HG03521 (cell line): ENCODE measurements at regions not wholly inside any gene's neighbourhood (a gene's known extent, or its start where the extent isn't known, plus 50 kb on each side); places are given as distances from the start of the nearest gene placed in this dataset.
"Not testable (repeated sequence)": the region's sequence is repeated elsewhere in the genome, so short reads cannot be mapped to it uniquely, and the experiment has no call there.

Experiments
- ATAC-seq: cut with Tn5 transposase; IDR thresholded peaks from one replicate; pipeline ENCODE4 v1.9.1; 2021; ENCODE audit warnings: mild to moderate bottlenecking, moderate library complexity; ENCODE audit not compliant: unreplicated experiment

DNA sequence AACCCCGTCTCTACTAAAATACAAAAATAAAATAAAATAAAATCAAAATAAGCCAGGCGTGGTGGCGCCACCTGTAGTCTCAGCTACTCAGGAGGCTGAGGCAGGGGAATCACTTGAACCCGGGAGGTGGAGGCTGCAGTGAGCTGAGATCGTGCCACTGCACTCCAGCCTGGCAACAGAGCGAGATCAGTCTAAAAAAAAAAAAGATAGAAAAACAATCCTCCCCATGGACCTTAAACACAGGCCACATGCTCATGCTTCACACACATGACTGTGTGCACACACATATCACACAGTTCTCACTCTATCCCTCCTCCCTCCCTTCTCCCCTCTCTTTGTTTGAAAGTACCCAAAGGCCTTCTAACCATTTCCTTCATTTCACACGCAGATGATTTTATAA is 667.6 kb downstream of the UQCRFS1 start:
- not testable (repeated sequence) for ATAC-seq

DNA sequence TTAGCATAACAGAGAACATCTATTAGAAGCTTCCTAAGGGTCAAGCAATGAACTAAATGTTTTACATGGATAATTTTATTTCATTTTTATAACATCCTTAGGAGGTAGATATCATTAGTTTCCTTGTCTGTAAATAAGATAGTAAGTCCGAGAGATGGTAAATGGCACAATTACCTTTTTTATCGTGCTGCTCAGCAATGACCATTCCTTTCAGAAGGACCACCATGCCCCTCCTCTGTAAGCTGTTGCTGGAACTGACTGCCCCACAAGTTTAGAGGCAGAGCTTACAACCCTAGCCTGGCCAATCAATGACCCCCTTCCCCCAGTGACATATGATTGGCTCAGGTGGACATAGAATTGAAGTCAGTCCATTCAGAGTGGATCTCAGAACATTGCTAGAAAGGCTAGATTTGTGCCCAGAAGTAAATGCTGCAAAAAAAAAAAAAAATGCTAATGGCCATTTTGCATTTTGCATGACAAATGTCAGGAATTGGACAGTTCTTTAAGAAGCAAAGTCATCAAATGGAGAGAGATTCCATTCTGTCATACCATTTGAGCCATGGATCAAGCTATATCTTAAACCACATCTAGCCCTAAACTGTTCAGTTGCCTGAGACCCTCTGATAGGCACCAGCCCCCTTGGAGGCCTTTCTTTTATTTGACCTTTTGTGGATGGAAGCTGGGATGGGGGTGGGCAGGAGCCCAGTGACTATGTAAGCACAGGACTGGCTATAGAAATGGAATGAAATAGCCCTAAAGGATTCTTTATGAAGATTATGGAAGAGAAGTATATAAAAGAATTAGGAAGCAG is 668.3 kb downstream of the UQCRFS1 start:
- ATAC-seq = no peak

DNA sequence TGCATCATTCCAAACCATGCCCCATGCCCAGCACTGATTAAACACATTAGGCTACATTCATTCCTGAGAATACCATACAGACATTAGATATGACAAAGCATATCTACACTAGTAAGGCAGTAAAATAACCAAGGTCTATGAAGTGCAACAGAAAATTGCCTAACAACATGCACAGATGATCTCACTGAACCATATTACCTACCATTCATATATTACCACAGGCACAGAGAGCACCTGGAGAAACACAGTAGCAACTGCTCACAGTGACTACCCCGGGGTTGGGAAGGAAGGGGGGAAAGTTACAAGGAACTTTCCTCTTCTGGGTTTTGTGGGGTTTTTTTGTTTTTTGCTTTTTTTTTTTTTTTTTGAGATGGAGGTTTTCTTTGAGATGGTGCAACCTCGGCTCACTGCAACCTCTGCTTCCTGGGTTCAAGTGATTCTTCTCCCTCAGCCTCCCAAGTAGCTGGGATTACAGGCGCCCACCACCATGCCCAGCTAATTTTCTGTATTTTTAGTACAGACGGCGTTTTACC is 669.6 kb downstream of the UQCRFS1 start:
- no peak for ATAC-seq

DNA sequence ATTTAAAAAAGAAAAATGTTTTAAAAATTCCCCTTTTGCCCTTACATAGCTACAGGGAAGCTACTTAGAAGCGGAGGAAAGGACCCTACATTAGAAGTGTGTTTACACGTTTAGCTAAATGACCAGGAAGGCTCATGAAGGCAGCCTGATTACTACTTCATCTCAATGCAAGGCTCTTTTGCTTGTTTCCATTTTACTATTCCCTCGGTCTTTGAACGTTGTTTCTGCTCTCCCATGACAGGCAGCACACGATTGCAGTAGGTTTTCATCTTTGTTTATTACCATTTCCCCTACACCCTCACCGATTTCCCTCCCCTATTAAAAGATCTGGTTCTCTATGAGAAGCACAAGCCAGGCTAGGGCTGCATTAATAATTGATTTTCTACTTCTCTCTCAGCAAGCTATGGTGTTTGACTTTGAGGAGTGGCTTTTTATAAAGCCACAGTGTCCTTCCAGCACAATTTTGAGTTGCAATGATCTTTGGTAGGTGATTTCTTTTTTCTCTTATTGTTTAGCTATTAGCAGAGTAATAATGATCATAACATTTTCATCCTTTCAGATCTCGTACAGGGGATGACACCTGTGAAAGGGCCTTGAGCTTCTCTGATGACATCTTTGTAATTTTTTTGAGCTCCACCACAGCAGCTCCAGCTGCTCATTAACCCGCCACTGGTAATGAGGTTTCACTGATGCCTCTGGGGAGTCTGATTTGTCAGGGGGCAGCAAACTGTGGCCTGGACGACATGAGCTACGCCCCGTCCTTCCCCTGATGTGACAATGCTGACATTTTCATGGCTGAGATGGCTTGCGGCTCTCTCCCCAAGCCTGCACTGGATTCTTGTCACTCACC is 670.3 kb downstream of the UQCRFS1 start:
- no peak for ATAC-seq

DNA sequence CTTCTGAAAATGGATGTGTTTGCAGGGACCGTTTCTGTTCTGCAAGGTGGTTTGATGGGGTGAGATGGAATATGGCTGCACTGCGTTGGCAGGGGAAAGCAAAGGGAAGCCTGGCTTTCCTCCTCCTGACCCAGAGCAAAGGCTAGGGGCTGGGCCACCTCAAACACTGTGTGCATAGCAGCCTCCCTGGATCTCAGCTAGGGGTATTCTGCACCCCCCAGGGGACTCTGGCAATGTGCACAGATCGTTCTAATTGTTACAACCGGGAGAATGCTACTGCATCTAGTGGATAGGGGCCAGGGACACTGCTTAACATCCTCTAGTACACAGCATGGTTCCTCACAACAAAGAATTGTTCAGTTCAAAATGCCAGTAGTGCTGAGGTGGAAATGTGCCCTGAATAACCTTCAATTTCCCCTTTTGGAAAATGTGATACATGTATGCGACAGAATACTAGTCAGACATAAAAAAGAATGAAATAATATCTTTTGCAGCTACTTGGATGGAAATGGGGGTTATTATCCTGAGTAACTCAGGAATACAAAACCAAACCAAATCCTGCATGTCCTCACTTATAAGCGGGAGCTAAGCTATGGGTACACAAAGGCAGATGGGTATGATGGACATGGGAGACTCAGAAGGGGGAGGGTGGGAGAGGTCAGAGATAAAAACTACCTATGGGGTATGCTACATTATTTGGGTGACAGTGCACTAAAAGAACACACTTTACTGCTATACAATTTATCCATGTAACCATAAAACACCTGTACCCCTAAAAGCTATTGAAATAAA is 671.2 kb downstream of the UQCRFS1 start:
- no peak for ATAC-seq

DNA sequence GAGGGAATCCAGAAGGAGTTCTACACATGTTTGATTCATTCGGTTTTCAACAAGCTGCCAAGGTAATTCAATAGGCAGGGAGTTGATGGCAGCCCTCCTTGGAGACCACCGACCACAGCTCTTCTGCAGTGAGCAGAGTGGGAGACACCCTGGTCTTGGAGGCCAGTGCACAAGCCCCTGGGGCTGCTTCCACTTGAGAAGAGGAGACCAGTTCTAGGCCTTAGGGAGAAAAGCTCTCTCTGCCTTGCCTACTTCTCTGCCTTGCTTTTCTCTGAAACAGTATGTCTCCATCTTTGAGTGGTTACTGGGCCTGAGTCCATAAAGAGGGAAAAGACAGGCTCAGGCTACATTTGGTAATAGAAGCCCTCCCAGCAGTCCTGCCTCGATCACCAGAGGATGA is 671.9 kb downstream of the UQCRFS1 start:
- ATAC-seq = no peak

DNA sequence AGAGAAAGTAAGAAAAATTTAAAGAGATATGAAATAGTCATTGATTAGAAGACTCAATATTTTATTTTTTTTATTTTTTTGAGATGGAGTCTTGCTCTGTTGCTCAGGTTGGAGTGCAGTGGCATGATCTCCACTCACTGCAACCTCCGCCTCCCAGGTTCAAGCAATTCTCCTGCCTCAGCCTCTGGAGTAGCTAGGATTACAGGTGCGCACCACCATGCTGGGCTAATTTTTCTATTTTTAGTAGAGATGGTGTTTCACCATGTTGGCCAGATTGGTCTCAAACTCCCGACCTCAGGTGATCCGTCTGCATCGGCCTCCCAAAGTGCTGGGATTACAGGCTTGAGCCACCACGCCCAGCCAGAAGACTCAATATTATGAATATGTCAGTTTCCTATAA is 672.6 kb downstream of the UQCRFS1 start:
- ATAC-seq = not testable (repeated sequence)

DNA sequence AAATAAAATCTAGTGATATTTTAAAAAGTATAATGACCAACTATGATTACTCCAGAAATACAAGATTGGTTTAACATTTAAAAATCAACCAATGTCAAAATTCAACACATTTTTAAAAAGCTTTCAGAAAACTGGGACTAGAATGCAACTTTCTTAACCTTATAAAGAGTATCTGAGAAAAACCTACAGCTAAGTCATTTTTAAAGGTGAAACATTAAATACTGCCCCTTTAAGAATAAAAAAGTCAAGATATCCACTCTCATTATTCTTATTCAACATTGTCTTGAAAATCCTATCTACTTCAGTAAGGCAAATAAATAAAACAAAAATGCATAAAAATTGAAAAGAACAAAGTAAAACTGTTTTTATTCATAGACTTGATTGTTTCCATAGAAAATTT is 673.2 kb downstream of the UQCRFS1 start:
- ATAC-seq = no peak

DNA sequence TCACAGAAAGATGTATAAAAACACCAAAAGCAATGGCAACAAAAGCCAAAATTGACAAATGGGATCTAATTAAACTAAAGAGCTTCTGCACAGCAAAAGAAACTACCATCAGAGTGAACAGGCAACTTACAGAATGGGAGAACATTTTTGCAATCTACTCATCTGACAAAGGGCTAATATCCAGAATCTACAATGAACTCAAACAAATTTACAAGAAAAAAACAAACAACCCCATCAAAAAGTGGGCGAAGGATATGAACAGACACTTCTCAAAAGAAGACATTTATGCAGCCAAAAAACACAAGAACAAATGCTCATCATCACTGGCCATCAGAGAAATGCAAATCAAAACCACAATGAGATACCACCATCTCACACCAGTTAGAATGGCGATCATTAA is 674.4 kb downstream of the UQCRFS1 start:
- not testable (repeated sequence) for ATAC-seq

DNA sequence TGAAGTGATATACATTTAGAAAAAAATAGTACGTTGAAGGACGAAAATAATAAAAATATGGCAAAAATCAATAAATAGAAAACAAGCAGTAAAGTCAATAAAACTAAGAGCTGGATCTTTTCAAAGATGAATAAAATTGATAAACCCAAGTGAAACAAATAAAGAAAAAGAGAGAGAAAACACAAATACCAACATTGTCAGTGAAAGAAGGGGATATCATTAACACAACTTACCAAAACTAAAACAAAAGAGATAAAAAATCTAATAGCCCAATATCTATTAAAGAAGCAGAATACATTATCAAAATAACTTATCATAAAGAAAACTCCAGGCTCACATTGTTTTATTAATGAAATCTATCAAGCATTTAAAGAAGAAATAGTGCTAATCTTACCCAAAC is 675.1 kb downstream of the UQCRFS1 start:
- ATAC-seq = no peak

DNA sequence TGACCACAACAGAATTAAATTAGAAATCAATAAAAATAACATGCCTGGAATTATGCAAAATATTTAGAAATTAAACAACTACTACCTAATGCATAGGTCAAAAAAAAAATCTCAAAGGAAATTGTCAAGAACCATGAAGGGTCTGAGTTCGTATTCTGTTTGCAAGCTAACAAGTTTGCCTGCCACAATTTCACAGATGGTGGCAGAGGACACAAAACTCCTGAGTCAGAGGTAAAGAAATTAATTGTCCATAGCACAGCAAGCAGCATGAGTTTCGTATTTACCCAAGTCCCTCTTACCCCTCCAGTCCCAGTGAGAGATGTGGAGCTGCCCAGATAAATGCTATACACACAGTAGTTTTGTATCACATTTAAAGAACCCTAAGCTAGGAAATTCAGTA is 675.9 kb downstream of the UQCRFS1 start:
- no peak for ATAC-seq

DNA sequence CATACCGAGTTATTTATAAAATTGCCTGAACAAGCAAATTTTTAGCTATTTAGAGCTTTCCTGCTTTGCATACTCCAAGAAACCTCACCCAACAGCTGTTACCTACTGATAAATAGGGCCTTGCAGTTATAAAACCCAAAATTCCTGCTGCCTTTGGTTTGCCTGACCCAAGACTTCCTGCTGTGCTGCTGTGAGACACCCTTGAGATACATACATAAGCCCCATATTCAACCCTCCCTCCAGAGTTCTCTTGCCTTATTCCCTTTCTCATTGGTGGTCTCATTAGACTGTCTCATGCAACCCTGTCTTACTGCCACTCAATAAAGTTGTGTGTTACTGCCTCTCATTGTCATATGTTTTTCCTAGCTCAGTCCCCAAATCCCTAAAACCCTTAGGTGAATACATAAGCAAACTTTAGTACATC is 677.6 kb downstream of the UQCRFS1 start:
- ATAC-seq = no peak

DNA sequence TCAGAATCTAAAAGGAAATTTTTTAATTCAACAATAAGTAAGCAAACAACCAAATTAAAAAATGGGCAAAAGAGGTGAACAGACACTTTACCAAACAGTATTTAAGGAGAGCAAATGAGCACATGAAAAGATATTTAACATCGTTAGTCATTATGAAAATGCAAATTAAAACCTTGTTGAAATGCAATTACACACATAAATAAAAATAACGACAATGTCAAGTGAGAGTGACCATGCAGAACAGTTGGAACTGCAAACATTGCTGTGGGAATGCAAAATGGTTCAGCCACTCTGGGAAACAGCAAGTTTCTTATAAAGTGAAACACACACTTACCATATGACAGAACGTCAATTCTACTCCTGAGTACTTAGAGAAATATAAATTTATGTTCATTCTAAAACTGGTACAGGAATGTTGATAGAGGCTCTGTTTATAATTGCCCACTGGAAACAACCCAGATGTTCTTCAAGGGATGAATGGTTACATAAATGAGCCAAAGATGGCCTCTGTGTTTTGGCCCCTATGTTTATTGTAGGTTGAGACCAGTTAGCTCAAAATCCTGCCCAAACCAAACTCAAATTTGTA is 678.1 kb downstream of the UQCRFS1 start:
- ATAC-seq = no peak

DNA sequence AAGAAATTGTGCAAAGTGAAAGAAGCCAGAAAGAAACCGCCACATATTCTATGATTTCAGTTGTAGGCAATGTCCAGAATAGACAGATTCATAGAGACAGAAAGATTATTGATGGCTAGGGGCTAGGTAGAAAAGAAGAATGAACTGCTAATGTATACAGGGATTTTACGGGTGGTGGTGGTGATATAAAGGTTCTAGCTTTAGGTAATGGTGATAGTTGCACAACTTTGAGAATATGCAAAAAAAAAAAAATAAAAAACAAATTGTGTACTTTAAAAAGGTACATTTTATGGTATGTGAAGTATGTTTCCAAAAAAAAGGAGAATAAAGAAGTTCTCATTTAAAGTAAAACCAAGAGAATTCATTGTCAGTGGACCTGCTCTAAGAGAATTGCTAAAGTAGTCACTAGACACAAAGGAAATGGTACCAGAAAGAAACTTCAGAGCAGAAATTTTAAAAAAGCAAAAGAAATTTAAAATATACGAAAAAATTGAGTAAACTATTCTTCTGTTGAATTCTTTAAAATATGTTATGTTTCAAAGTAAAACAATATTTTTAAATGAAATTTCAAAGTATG is 680.1 kb downstream of the UQCRFS1 start:
- ATAC-seq = no peak

DNA sequence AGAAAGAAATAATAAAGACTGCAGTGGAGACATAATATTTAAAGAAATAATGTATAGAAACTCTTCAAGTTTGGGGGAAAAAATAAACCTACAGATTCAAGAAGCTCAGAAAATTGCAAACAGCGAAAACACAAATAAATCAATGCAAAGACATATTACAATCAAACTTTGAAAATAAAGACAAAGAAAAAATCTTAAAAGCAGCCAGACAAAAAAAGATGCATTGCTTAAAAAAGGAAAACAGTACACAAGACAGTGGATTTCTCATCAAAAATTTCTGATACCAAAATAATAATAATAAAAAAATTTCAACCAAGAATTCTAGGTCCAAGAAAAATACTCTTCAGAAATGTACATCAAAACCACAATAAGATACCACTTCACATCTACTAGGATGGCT is 681.0 kb downstream of the UQCRFS1 start:
- no peak for ATAC-seq

DNA sequence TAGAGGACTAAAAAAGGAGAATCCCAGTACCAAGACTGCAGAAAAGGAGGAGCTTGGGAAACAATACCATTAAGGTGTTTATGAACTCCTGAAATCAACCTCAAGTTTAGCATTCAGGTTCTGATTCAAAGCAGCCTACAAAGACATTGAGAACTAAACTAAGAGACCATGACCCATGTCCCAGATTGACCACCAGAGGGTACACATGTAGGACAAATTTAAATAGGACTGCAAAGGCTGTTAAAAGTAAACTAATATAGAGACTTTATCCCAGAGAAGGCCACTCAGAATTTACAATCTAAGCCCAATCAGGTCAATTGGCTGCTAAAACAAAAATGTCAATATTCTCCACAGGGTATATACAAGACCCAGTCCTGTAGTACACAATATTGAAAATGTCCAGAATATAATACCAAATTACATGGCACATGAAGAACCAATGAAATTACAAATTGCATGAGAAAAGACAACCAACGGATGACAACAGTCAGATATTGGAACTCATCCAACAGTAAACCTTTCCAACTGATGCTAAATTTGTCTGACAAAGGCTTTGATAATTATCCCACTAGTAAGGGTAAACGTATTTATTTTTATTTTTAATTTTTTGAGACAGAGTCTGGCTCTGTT is 682.4 kb downstream of the UQCRFS1 start:
- ATAC-seq = no peak

DNA sequence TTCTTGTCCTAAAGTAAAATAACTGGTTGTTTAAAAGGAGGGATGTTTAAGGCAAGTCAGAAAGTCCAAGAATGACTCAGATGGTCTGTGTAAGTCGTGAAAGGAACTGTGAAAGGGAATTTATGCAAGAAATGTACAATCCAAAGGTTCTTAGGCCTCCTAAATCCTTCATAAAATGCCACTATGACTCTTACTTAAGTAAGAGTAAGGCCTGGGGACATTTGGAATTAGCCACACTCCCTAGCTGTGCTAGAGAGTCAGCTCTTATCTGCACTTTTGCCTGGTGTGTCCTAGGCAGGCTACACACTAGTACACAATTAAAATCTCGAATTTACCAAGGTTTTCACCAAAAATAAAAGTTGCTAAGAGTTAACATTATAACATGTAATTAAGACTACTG is 686.9 kb downstream of the UQCRFS1 start:
- ATAC-seq = no peak

DNA sequence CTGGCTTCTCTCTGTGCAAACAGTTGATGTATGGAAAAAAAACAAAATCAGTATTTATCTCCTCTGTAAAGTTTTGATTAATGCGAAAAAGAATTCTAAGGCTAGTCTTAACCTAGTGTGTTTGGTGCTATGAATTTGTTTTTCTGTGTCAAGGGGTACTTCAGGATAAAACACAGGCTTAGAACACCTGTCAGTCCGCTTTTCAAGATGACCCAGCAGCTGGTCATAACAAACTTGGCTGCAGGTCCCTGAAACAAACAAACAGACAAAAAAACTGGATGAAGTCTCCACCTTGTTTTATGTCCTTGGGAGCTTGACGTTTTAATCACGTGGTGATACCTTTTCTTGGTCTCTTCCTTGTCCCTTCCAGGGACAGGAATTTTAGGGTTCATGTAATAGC is 689.3 kb downstream of the UQCRFS1 start:
- ATAC-seq = no peak

DNA sequence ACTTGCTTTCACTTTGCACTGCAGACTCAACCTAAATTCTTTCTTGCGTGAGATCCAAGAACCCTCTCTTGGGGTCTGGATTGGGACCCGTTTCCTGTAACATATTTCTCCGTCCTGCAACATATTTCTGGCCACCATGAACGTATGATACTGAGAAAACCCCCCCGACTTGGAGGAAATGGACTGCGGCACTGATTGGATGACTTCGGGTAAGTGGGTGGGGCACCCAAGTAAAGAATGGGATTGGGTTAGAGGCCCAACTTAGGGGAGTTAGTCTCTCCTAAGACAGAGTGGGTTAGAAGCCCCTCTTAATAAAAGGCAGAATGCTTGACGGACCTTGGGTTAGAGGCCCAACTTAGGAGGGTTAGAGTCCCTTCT is 690.4 kb downstream of the UQCRFS1 start:
- ATAC-seq = no peak
